H9 (cell line): ENCODE measurements at regions not wholly inside any gene's neighbourhood (a gene's known extent, or its start where the extent isn't known, plus 50 kb on each side); places are given as distances from the start of the nearest gene placed in this dataset.

ENCODE experiments used
- DNase-seq: peaks from one replicate; pipeline ENCODE4 v3.0.0-alpha.2; 2017
- H2AFZ ChIP-seq: one replicate; pipeline ENCODE4 v1.6.1; 2013; ENCODE audit warnings: mild to moderate bottlenecking, low read length, control low read depth, moderate library complexity
- H2AK5ac ChIP-seq: 2 replicates; pipeline ENCODE4 v1.6.1; 2013; ENCODE audit warnings: low read length, control low read depth, mixed read lengths; ENCODE audit not compliant: insufficient read length
- H2BK120ac ChIP-seq: one replicate; pipeline ENCODE4 v1.6.1; 2013; ENCODE audit warnings: low read depth, mild to moderate bottlenecking, low read length, control low read depth, inconsistent platforms; ENCODE audit not compliant: poor library complexity, severe bottlenecking
- H2BK12ac ChIP-seq: 2 replicates; pipeline ENCODE4 v1.6.1; 2013; ENCODE audit warnings: low read length, control low read depth, mixed read lengths, low read depth; ENCODE audit not compliant: insufficient read length
- H2BK15ac ChIP-seq: 2 replicates; pipeline ENCODE4 v1.6.1; 2013; ENCODE audit warnings: low read depth, low read length, control low read depth
- H2BK20ac ChIP-seq: one replicate; pipeline ENCODE4 v1.6.1; 2013; ENCODE audit warnings: low read depth, mild to moderate bottlenecking, low read length, control low read depth, inconsistent platforms; ENCODE audit not compliant: poor library complexity, severe bottlenecking
- H2BK5ac ChIP-seq: 2 replicates; pipeline ENCODE4 v1.6.1; 2013; ENCODE audit warnings: low read length, control low read depth, mixed read lengths; ENCODE audit not compliant: insufficient read length
- H3K14ac ChIP-seq: 2 replicates; pipeline ENCODE4 v1.6.1; 2013; ENCODE audit warnings: low read length, control low read depth; ENCODE audit not compliant: insufficient read depth
- H3K18ac ChIP-seq: 2 replicates; pipeline ENCODE4 v1.6.1; 2013; ENCODE audit warnings: low read depth, mild to moderate bottlenecking, mixed read lengths, low read length, control low read depth; ENCODE audit not compliant: insufficient read length
- H3K23ac ChIP-seq: 2 replicates; pipeline ENCODE4 v1.6.1; 2013; ENCODE audit warnings: low read length, control low read depth, mixed read lengths, low read depth; ENCODE audit not compliant: insufficient read length
- H3K23me2 ChIP-seq: 2 replicates; pipeline ENCODE4 v1.6.1; 2013; ENCODE audit warnings: low read depth, mild to moderate bottlenecking, mixed read lengths, low read length, control low read depth; ENCODE audit not compliant: insufficient read length, poor library complexity, severe bottlenecking
- H3K27ac ChIP-seq: 2 replicates; pipeline ENCODE4 v1.5.1; 2013; ENCODE audit warnings: low read length, control low read depth, mixed read lengths, low read depth; ENCODE audit not compliant: insufficient read length
- H3K27me3 ChIP-seq: 2 replicates; pipeline ENCODE4 v1.6.1; 2013; ENCODE audit warnings: low read length, control low read depth, inconsistent platforms; ENCODE audit not compliant: insufficient read depth
- H3K4ac ChIP-seq: 2 replicates; pipeline ENCODE4 v1.6.1; 2013; ENCODE audit warnings: low read depth, mild to moderate bottlenecking, control low read depth, inconsistent platforms, low read length, moderate library complexity
- H3K4me1 ChIP-seq: 2 replicates; pipeline ENCODE4 v1.6.1; 2013; ENCODE audit warnings: low read length, control low read depth, inconsistent platforms; ENCODE audit not compliant: insufficient read depth
- H3K4me2 ChIP-seq: 2 replicates; pipeline ENCODE4 v1.6.1; 2013; ENCODE audit warnings: low read length, control low read depth, mixed read lengths; ENCODE audit not compliant: insufficient read length, insufficient read depth
- H3K56ac ChIP-seq: 2 replicates; pipeline ENCODE4 v1.6.1; 2013; ENCODE audit warnings: low read depth, mild to moderate bottlenecking, mixed read lengths, low read length, control low read depth; ENCODE audit not compliant: insufficient read length
- H3K79me1 ChIP-seq: 2 replicates; pipeline ENCODE4 v1.6.1; 2013; ENCODE audit warnings: low read depth, mild to moderate bottlenecking, moderate library complexity, low read length, control low read depth, inconsistent platforms; ENCODE audit not compliant: insufficient read depth, poor library complexity, severe bottlenecking
- H3K79me2 ChIP-seq: 2 replicates; pipeline ENCODE4 v1.6.1; 2013; ENCODE audit warnings: low read length, control low read depth, inconsistent platforms; ENCODE audit not compliant: insufficient read depth
- H3K9ac ChIP-seq: 2 replicates; pipeline ENCODE4 v1.6.1; 2013; ENCODE audit warnings: low read length, control low read depth, mixed read lengths; ENCODE audit not compliant: insufficient read length; ENCODE audit errors: extremely low read depth
- H3K9me3 ChIP-seq: one replicate; pipeline ENCODE4 v1.6.1; 2013; ENCODE audit warnings: low read depth, low read length, inconsistent platforms; ENCODE audit not compliant: control insufficient read depth
- H3T11ph ChIP-seq: one replicate; pipeline ENCODE4 v1.6.1; 2013; ENCODE audit warnings: mild to moderate bottlenecking, low read length, control low read depth, inconsistent platforms
- H4K20me1 ChIP-seq: one replicate; pipeline ENCODE4 v1.6.1; 2013; ENCODE audit not compliant: control insufficient read depth, insufficient read length, insufficient read depth
- H4K5ac ChIP-seq: 2 replicates; pipeline ENCODE4 v1.6.1; 2013; ENCODE audit warnings: low read depth, mild to moderate bottlenecking, mixed read lengths, low read length, control low read depth; ENCODE audit not compliant: insufficient read length
- H4K8ac ChIP-seq: replicated peaks from 2 replicates; pipeline ENCODE4 v1.6.1; 2013; ENCODE audit warnings: low read length, control low read depth, mixed read lengths, low read depth; ENCODE audit not compliant: insufficient read length
- H4K91ac ChIP-seq: 2 replicates; pipeline ENCODE4 v1.6.1; 2013; ENCODE audit warnings: low read depth, mild to moderate bottlenecking, moderate library complexity, mixed read lengths, low read length, control low read depth; ENCODE audit not compliant: insufficient read length
- H3K27ac Mint-ChIP-seq, 3 experiments: 2 replicates in 2 of 3; 3 replicates in 1 of 3; pipeline ENCODE4 v1.8.0; 2020 to 2021; ENCODE audit warnings: mixed read lengths in 3 of 3, mild to moderate bottlenecking in 1 of 3, moderate library complexity in 1 of 3
- H3K27me3 Mint-ChIP-seq: 2 replicates; pipeline ENCODE4 v1.8.0; 2021; ENCODE audit warnings: low read depth, mild to moderate bottlenecking, moderate library complexity, mixed read lengths
- H3K36me3 Mint-ChIP-seq, 3 experiments: 2 replicates in 2 of 3; 3 replicates in 1 of 3; pipeline ENCODE4 v1.8.0; 2020 to 2021; ENCODE audit warnings: low read depth in 3 of 3, mixed read lengths in 3 of 3; ENCODE audit not compliant: insufficient read depth in 1 of 3
- H3K4me1 Mint-ChIP-seq, 2 experiments: 2 replicates each; pipeline ENCODE4 v1.8.0; 2020; ENCODE audit warnings: mixed read lengths in 2 of 2
- H3K4me3 Mint-ChIP-seq, 2 experiments: 2 replicates in 1 of 2; 3 replicates in 1 of 2; pipeline ENCODE4 v1.8.0; 2020 to 2021; ENCODE audit warnings: mild to moderate bottlenecking in 2 of 2, mixed read lengths in 2 of 2, moderate library complexity in 1 of 2
- H3K9me3 Mint-ChIP-seq, 2 experiments: 2 replicates in 1 of 2; 3 replicates in 1 of 2; pipeline ENCODE4 v1.8.0; 2020; ENCODE audit warnings: mild to moderate bottlenecking in 2 of 2, mixed read lengths in 2 of 2, moderate library complexity in 1 of 2
- WGBS: extraction: QIAGEN DNeasy Blood & Tissue Kit; methylation state at CpG from one replicate; pipeline ENCODE4 v1.1.7; 2013; ENCODE audit warnings: missing lambda C conversion rate, low lambda C conversion rate, mixed read lengths; ENCODE audit not compliant: insufficient read length; ENCODE audit errors: extremely low coverage; 5-methylcytosine and 5-hydroxymethylcytosine counted together
- TF ChIP-seq, protein P1 (sequence below): fragments of 200-600 bp; sonication (generic); conservative IDR thresholded peaks from 3 replicates; pipeline ENCODE4 v1.8.0; 2021; ENCODE audit warnings: antibody characterized with exemption, mild to moderate bottlenecking

DNA sequence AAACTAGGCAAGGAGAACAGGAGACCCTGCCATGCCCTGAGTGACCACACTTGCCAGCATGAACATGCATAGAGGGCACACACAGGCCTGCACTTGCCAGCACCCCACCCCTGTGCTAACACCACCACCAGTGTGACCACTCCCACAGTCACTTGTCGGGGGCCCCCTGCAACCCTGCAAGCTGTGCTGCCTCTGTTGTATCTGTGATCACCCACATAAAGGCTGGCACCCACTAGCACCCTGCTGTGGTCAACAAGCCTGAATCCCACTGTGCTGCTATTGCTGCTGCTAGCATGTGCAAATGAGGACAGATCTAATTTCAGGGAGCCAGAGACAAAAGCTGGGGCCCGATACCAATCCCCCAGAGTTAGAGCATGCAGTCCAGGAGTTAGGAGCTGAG lies 217.7 kb downstream of the GIPC2 start:
- no peak overlapping the region for H3K18ac ChIP-seq
- no peak overlapping the region for H3K9ac ChIP-seq
- H2BK5ac ChIP-seq: no peak overlapping the region
- no peak overlapping the region for H4K8ac ChIP-seq
- H4K91ac ChIP-seq: no peak overlapping the region
- H3K9me3 Mint-ChIP-seq: peaks cover 4 to 5% of the 10 kb centered on the region in 2 experiments; a peak in 2 of 5 replicates
- no peak overlapping the region for H3K4me2 ChIP-seq
- WGBS: no CpG with 5 or more reads among the region's 2 CpGs
- H3K79me2 ChIP-seq: no peaks in the 10 kb centered on the region
- no peaks in the 10 kb centered on the region; the same call in 1 of the 2 replicates for H3K4me1 ChIP-seq
- no peak overlapping the region for H2AFZ ChIP-seq
- no peaks in the 10 kb centered on the region for H3K23me2 ChIP-seq
- DNase-seq: no peak
- no peak overlapping the region for H3T11ph ChIP-seq
- no peak overlapping the region for H2AK5ac ChIP-seq
- no peaks in the 10 kb centered on the region for H3K36me3 Mint-ChIP-seq
- peaks cover 85% of the 10 kb centered on the region for H3K27me3 Mint-ChIP-seq
- no peak overlapping the region for H2BK12ac ChIP-seq
- peaks cover 10 to 17% of the 10 kb centered on the region in 2 experiments for H3K4me1 Mint-ChIP-seq
- H4K20me1 ChIP-seq: no peaks in the 10 kb centered on the region
- H3K27ac ChIP-seq: no peak overlapping the region
- H3K9me3 ChIP-seq: no peaks in the 10 kb centered on the region
- no peak overlapping the region for H2BK20ac ChIP-seq
- no peak overlapping the region for H2BK120ac ChIP-seq
- no peak overlapping the region for H3K14ac ChIP-seq
- H3K23ac ChIP-seq: no peak overlapping the region
- H3K27me3 ChIP-seq: no peaks in the 10 kb centered on the region
- H3K4me3 Mint-ChIP-seq: no peak overlapping the region
- H2BK15ac ChIP-seq: no peak overlapping the region
- no peak overlapping the region for H4K5ac ChIP-seq
- H3K4ac ChIP-seq: no peak overlapping the region
- no peak overlapping the region for H3K27ac Mint-ChIP-seq
- H3K79me1 ChIP-seq: no peaks in the 10 kb centered on the region
- H3K56ac ChIP-seq: no peak overlapping the region
- TF ChIP-seq, protein P1, sequence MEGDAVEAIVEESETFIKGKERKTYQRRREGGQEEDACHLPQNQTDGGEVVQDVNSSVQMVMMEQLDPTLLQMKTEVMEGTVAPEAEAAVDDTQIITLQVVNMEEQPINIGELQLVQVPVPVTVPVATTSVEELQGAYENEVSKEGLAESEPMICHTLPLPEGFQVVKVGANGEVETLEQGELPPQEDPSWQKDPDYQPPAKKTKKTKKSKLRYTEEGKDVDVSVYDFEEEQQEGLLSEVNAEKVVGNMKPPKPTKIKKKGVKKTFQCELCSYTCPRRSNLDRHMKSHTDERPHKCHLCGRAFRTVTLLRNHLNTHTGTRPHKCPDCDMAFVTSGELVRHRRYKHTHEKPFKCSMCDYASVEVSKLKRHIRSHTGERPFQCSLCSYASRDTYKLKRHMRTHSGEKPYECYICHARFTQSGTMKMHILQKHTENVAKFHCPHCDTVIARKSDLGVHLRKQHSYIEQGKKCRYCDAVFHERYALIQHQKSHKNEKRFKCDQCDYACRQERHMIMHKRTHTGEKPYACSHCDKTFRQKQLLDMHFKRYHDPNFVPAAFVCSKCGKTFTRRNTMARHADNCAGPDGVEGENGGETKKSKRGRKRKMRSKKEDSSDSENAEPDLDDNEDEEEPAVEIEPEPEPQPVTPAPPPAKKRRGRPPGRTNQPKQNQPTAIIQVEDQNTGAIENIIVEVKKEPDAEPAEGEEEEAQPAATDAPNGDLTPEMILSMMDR: no peak
